HG03457 (cell line): ENCODE measurements at regions not wholly inside any gene's neighbourhood (a gene's known extent, or its start where the extent isn't known, plus 50 kb on each side); places are given as distances from the start of the nearest gene placed in this dataset.
A peak's percentile ranks its signal among the peaks of the same experiment; 100 is the strongest.
"Not testable (repeated sequence)": the region's sequence is repeated elsewhere in the genome, so short reads cannot be mapped to it uniquely, and the experiment has no call there.

Source experiments
- ATAC-seq: cut with Tn5 transposase; IDR thresholded peaks from one replicate; pipeline ENCODE4 v1.9.1; 2021; ENCODE audit warnings: moderate number of reproducible peaks; ENCODE audit not compliant: unreplicated experiment

DNA sequence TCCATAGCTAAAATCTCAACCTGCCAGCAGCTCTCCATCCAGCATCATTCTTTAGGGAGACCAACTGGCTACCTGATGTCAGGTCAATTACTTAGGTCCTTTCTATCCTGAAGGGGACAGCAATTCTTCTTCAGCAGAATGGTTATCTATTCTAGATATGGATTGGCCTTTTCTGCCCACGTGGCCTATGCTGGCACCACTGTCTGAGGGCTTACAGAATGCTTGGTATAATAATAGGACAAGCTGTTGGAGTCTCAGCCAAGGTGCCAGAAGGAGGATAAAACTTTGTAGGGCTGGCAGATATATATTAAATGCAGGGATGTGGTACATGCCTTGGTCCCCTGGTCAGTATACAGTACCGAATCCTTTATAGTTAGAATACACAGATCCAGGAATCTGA is 89.8 kb upstream of the C1GALT1C1 start:
- ATAC-seq: no peak

DNA sequence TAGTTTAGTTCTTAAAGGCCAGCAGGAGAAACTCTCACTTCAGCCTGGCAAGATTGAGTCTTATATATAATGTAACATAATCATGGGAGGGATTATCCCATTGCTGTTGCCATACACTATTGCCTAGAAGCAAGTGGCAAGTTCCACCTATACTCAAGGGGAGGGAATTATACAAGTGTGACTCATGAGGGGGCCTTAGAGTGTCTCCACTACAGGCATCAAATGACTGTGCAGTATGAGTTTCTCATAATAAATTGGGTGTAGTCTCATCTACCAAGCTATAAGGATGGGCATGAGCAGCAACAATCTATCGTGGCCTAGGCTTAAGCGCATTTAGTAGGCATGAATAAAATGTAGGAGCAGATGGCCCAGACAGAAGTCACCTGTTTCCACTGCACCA is 89.1 kb upstream of the C1GALT1C1 start:
- no peak for ATAC-seq

DNA sequence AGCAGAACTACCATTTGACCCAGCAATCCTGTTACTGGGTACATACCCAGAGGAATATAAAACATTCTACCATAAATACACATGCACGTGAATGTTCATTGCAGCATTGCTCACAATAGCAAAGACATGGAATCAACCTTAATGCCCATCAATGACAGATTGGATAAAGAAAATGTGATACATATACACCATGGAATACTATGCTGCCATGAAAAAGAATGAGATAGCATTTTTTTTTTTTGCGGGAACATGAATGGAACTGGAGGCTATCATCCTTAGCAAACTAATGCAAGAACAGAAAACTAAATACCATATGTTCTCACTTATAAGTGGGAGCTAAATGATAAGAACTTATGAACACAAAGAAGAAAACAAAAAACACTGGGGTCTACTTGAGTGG is 72.5 kb upstream of the C1GALT1C1 start:
- ATAC-seq: not testable (repeated sequence)

DNA sequence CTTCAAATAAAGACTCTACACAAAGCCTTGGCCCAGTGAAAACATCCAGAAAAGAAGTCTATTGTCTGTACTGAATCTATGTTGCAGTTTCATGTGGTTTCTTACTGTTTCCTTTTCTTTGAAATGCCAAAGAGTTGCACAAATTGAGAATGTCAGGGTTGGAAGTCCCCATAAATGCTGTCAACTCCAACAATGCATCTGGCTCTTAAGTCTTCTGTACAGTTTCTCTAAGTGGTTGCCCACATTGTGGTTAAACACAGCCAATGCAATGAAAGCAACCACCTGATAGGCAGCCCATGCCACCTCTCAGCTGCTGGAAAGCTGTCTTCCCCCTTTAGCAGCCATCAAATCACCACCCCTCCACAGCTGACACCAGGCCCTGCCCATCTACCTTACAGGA is 67.2 kb upstream of the C1GALT1C1 start:
- ATAC-seq: peak; percentile 90

DNA sequence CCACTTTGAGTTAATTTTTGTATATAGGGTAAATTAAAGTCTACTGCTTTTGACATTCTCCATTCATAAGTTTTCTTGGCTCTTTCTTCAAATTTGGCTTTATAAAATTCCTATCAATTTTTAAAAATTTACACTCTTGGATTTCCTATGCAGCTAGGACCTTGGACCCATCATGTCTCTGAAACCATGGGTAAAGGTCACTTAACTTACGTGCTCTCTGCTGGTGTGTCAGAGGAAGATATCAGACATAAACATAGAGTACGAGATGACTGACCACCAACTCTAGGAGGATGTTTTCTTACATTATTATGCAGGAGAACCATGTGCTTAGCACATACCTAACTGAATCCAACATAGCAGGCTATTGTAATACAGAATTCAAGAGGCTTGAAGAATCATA is 62.5 kb upstream of the C1GALT1C1 start:
- ATAC-seq: no peak

DNA sequence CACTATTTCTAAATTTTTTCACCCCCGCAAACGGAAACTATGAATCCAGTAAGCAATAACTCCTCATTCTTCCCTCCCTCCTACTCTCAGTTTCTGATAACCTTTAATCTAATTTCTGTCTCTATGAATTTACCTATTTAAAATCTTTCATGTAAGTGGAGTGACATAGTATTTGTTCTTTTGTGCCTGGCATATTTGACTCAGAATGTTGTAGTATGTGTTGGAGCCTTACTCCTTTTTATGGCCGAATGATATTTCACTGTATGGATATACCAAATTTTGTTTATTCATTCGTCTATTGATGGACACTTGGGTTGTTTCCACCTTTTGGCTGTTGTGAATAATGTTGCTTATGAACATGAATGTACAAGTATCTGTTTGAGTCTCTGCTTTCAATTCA is 61.1 kb upstream of the C1GALT1C1 start:
- ATAC-seq: no peak

DNA sequence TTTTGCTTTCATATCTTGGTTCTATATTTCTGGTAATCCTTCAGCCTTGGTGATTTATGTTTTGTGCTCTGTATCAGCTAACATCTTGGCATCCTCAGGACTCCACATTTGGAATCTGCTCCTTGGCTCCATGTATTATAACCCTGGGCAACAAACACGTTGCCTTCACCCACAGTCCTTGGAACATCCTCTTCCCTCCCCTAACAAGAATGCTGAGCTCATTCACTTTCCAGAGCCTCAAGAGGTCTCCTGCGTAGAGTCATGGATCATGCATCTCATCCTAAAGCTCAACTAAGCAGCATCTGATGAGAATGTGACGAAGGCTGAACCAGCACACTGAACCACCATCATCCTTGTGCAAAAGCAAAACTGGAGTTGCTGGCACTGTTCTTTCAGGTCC is 60.5 kb upstream of the C1GALT1C1 start:
- ATAC-seq: no peak

DNA sequence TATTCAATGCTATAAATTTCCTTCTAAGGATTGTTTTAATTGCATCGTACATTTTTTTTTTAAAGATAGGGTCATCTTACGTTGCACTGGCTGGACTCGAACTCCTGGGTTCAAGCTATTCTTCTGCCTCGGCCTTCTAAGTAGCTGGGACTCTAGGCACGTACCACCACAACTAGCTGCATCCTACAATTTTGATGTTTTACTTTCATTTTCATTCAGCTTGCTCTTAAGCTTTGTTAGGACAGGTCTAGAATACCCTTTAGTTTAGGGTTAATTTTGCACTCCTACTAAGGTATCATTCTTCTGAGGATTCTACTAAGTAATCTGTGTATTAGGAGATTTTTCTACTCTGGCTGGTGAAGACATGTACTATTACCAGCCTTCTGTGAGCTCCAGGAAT is 50.2 kb upstream of the C1GALT1C1 start:
- no peak for ATAC-seq
